Activated B cell treated with CpG ODN at 0.5 μM for 24 hours (primary cell): ENCODE measurements at regions not wholly inside any gene's neighbourhood (a gene's known extent, or its start where the extent isn't known, plus 50 kb on each side); places are given as distances from the start of the nearest gene placed in this dataset.

Source experiments
- ATAC-seq: fragments of 200-7000 bp; cut with Tn5 transposase; one replicate; pipeline ENCODE4 v1.10.0; 2021; ENCODE audit warnings: low read depth, mild to moderate bottlenecking, moderate library complexity
- CTCF ChIA-PET: fragments of 350-600 bp; sonication (Branson Sonifier 250); formaldehyde crosslinking; loops from one replicate; lab custom pipeline; 2021; ENCODE audit warnings: antibody characterized with exemption; lab: Charles Lee
- POLR2A ChIA-PET: fragments of 350-600 bp; sonication (Branson Sonifier 250); formaldehyde crosslinking; loops from one replicate; lab custom pipeline; 2021; ENCODE audit warnings: antibody characterized with exemption; lab: Charles Lee
- DNase-seq: peaks from one replicate; pipeline ENCODE4 v3.0.0; 2022
- H3K27ac Mint-ChIP-seq: one replicate; pipeline ENCODE4 v1.8.0; 2020; ENCODE audit warnings: mixed read lengths
- H3K27me3 Mint-ChIP-seq: one replicate; pipeline ENCODE4 v1.8.0; 2021; ENCODE audit warnings: mixed read lengths
- H3K36me3 Mint-ChIP-seq: one replicate; pipeline ENCODE4 v1.8.0; 2021; ENCODE audit warnings: low read depth, mixed read lengths
- H3K4me1 Mint-ChIP-seq: one replicate; pipeline ENCODE4 v1.8.0; 2021; ENCODE audit warnings: mixed read lengths
- H3K4me3 Mint-ChIP-seq: one replicate; pipeline ENCODE4 v1.8.0; 2020; ENCODE audit warnings: mild to moderate bottlenecking, mixed read lengths
- H3K9me3 Mint-ChIP-seq: one replicate; pipeline ENCODE4 v1.8.0; 2020; ENCODE audit warnings: mixed read lengths
- intact Hi-C: fragments of 100-400 bp; cut with micrococcal nuclease; formaldehyde crosslinking; loops from one replicate; pipeline ENCODE4 v1.15.1; 2024
- TF ChIP-seq, protein P1 (sequence below): fragments of 200-600 bp; IDR thresholded peaks from one replicate; pipeline ENCODE4 v1.8.0; 2022; ENCODE audit warnings: antibody characterized with exemption, mild to moderate bottlenecking

DNA sequence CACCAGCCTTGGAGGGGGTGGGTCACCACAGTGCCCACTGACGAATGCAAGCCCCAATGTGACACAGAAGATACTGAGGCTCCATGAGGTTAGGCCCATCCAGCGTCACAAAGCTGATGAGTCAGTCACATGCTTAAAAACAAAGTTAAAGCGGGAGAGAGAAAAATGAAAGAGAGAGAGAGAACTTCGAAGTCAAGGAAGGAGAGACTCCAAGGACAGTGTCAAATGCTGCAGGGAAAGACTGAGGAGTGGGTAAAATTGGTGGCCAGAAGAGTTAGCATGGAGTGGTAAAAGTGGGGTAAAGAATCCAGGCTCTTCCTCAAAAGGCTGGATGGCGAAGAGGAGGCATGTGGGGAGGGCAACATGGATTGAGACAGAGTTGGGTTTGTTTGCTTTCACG lies 201.9 kb upstream of the CCDC150 start:
- Mint-ChIP-seq H3K4me3 (no peak overlapping the region), H3K27ac (no peak overlapping the region), H3K27me3 (peaks cover 5% of the 10 kb centered on the region), H3K4me1 (no peaks in the 10 kb centered on the region), H3K9me3 (no peaks in the 10 kb centered on the region), H3K36me3 (no peaks in the 10 kb centered on the region)
- DNase-seq (no peak), ATAC-seq (no peak)
- POLR2A ChIA-PET, result no interaction called here
- TF ChIP-seq, protein P1, sequence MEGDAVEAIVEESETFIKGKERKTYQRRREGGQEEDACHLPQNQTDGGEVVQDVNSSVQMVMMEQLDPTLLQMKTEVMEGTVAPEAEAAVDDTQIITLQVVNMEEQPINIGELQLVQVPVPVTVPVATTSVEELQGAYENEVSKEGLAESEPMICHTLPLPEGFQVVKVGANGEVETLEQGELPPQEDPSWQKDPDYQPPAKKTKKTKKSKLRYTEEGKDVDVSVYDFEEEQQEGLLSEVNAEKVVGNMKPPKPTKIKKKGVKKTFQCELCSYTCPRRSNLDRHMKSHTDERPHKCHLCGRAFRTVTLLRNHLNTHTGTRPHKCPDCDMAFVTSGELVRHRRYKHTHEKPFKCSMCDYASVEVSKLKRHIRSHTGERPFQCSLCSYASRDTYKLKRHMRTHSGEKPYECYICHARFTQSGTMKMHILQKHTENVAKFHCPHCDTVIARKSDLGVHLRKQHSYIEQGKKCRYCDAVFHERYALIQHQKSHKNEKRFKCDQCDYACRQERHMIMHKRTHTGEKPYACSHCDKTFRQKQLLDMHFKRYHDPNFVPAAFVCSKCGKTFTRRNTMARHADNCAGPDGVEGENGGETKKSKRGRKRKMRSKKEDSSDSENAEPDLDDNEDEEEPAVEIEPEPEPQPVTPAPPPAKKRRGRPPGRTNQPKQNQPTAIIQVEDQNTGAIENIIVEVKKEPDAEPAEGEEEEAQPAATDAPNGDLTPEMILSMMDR, result no peak
- CTCF ChIA-PET, result interaction anchor here (1.9 kb wide), 1 partner anchor 16 kb away, joined by 5 read pairs; no protein-coding TSS in a partner anchor
- intact Hi-C loops, result no loop called here

DNA sequence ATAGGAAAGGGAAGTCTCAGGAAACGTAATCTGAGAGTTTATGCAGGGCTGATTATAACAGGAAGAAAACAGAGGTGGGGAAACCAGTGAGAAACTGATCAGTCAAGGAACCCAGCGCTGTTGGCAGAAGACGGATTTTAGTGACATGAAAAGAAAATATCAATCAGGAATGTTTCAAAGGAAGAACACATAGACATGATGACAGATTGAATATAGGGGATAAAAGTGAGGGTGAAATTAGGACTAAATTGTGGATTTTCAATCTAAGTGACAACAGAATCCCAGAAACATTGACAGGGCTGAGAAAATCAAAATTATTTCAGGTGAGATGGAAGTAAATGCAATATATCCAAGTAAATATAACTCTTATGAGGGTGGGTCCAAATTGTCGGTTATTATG lies 199.8 kb upstream of the CCDC150 start:
- DNase-seq (no peak), ATAC-seq (no peak)
- Mint-ChIP-seq H3K27me3 (peaks cover 5% of the 10 kb centered on the region), H3K4me3 (no peak overlapping the region), H3K27ac (no peak overlapping the region), H3K36me3 (no peaks in the 10 kb centered on the region), H3K4me1 (no peaks in the 10 kb centered on the region), H3K9me3 (no peaks in the 10 kb centered on the region)
- intact Hi-C loops, result no loop called here
- ChIA-PET CTCF (no interaction called here), POLR2A (no interaction called here)
- TF ChIP-seq, protein P1, result no peak

DNA sequence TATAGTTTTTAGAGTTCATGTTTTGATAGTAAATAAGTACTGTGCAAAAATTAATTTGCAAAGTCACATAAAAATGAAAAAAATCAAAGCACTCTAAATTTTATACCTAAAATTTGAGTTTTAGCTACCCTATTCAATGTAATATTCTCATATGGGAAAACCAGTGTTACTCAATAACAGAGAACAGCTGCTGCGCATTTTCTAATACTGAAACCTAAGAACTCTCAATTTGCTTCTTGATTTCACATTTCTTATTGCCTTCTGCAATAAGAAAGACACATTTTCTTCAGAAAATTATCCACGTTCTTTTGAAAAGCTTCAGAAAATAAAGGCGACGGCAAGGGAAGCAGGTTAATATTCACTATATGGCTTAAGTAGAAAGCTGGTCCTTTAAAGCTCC lies 199.1 kb upstream of the CCDC150 start:
- Mint-ChIP-seq H3K27me3 (peaks cover 5% of the 10 kb centered on the region), H3K4me3 (no peak overlapping the region), H3K4me1 (no peaks in the 10 kb centered on the region), H3K36me3 (no peaks in the 10 kb centered on the region), H3K27ac (no peak overlapping the region), H3K9me3 (no peaks in the 10 kb centered on the region)
- DNase-seq, result no peak
- ChIA-PET CTCF (interaction anchor here (1.0 kb wide), 1 partner anchor 13 kb away, joined by 3 read pairs; no protein-coding TSS in a partner anchor), POLR2A (no interaction called here)
- TF ChIP-seq, protein P1, result no peak
- no peak for ATAC-seq
- intact Hi-C loops, result no loop called here

DNA sequence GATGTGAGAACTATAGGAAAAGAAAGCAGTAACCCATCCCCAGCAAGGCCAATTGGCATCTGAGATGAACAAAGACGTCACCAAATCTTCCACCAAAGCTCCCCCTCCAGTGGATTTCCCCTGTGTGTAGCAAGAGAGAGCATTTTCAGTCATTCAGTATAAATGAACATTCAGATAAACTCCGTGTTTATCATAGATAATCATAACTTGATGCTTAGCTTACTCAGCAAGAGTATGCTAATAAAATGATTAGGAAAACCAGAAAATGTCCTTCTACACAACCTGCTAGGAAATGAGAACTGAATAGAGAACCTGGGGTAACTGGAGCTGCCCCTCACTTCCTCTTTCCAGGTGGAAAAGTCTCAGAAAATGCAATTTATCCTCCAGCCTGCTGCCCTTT lies 198.0 kb upstream of the CCDC150 start:
- ChIA-PET CTCF (interaction anchor here (0.6 to 1.0 kb wide), 2 partner anchors 9 to 12 kb away, joined by 3 read pairs; no protein-coding TSS in a partner anchor), POLR2A (no interaction called here)
- Mint-ChIP-seq H3K4me1 (no peaks in the 10 kb centered on the region), H3K36me3 (no peaks in the 10 kb centered on the region), H3K4me3 (no peak overlapping the region), H3K9me3 (peaks cover 4% of the 10 kb centered on the region), H3K27ac (no peak overlapping the region), H3K27me3 (peaks cover 5% of the 10 kb centered on the region)
- no peak for DNase-seq
- TF ChIP-seq, protein P1, result no peak
- intact Hi-C loops, result no loop called here
- ATAC-seq, result no peak

DNA sequence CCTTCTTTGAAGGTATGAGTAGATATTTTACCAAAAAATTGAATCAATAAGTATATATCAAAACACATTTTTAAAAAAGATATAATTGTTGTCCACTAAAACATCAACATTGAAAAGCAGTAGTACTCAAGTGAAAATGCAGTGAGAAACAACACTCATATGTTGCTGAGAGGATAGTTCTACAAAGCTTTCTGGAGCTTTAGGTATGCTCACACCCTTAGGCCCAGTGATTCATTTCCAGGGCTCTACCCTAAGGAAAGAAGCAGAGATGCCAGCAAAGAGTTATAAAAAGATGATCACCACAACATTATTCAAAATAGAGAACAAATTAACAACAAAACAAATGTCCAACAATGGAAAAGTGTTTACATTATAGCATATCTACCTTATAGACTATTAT lies 197.3 kb upstream of the CCDC150 start:
- ATAC-seq (no peak), DNase-seq (no peak)
- POLR2A ChIA-PET, result no interaction called here
- Mint-ChIP-seq H3K9me3 (peaks cover 4% of the 10 kb centered on the region), H3K27me3 (peaks cover 5% of the 10 kb centered on the region), H3K4me3 (no peak overlapping the region), H3K27ac (no peak overlapping the region), H3K36me3 (no peaks in the 10 kb centered on the region), H3K4me1 (no peaks in the 10 kb centered on the region)
- CTCF ChIA-PET, result interaction anchor here (0.6 kb wide), 1 partner anchor 9 kb away, joined by 3 read pairs; no protein-coding TSS in a partner anchor
- TF ChIP-seq, protein P1, result no peak
- intact Hi-C loops, result no loop called here
